GM23338 (cell line): ENCODE measurements at regions not wholly inside any gene's neighbourhood (a gene's known extent, or its start where the extent isn't known, plus 50 kb on each side); places are given as distances from the start of the nearest gene placed in this dataset.

Source experiments
- ATAC-seq: fragments of 200-7000 bp; cut with Tn5 transposase; 3 replicates; pipeline ENCODE4 v1.9.1; 2020
- DNase-seq: peaks from one replicate; pipeline ENCODE4 v3.0.0-alpha.2; 2015; ENCODE audit warnings: low spot score
- H2AFZ ChIP-seq: fragments of 200-600 bp; sonication (generic); 2 replicates; pipeline ENCODE4 v1.8.0; 2016; ENCODE audit warnings: antibody characterized with exemption, mild to moderate bottlenecking, moderate library complexity
- H3F3A ChIP-seq: fragments of 200-600 bp; sonication (generic); replicated peaks from 2 replicates; pipeline ENCODE4 v1.8.0; 2017; ENCODE audit warnings: antibody characterized with exemption, mixed run types, low read depth
- H3K27ac ChIP-seq: fragments of 200-600 bp; sonication (generic); 2 replicates; pipeline ENCODE4 v1.6.1; 2016; ENCODE audit warnings: low read depth
- H3K27me3 ChIP-seq: fragments of 200-600 bp; sonication (generic); 2 replicates; pipeline ENCODE4 v1.8.0; 2016; ENCODE audit warnings: mild to moderate bottlenecking, mixed run types, moderate library complexity; ENCODE audit not compliant: insufficient read depth
- H3K36me3 ChIP-seq: fragments of 200-600 bp; sonication (generic); 2 replicates; pipeline ENCODE4 v1.8.0; 2016; ENCODE audit warnings: mild to moderate bottlenecking; ENCODE audit not compliant: insufficient read depth
- H3K4me1 ChIP-seq: fragments of 200-600 bp; sonication (generic); 2 replicates; pipeline ENCODE4 v1.8.0; 2016; ENCODE audit warnings: mild to moderate bottlenecking, moderate library complexity; ENCODE audit not compliant: insufficient read depth
- H3K4me2 ChIP-seq: fragments of 200-600 bp; sonication (generic); 2 replicates; pipeline ENCODE4 v1.7.1; 2017; ENCODE audit warnings: mixed run types
- H3K4me3 ChIP-seq: fragments of 200-600 bp; sonication (generic); 2 replicates; pipeline ENCODE4 v1.6.1; 2016; ENCODE audit warnings: mixed run types
- H3K79me2 ChIP-seq: fragments of 200-600 bp; sonication (generic); replicated peaks from 2 replicates; pipeline ENCODE4 v1.8.0; 2017; ENCODE audit warnings: mild to moderate bottlenecking; ENCODE audit not compliant: insufficient read depth
- H3K9me2 ChIP-seq: fragments of 200-600 bp; sonication (generic); 2 replicates; pipeline ENCODE4 v1.8.0; 2017; ENCODE audit not compliant: insufficient read depth
- H4K20me1 ChIP-seq: fragments of 200-600 bp; sonication (generic); replicated peaks from 2 replicates; pipeline ENCODE4 v1.8.0; 2017; ENCODE audit warnings: mild to moderate bottlenecking; ENCODE audit not compliant: insufficient read depth
- H3K27ac Mint-ChIP-seq: 2 replicates; pipeline ENCODE4 v1.8.0; 2020; ENCODE audit warnings: inconsistent platforms, mild to moderate bottlenecking, moderate library complexity, mixed read lengths
- H3K27me3 Mint-ChIP-seq: 3 replicates; pipeline ENCODE4 v1.8.0; 2022; ENCODE audit warnings: low read depth, mild to moderate bottlenecking, moderate library complexity, mixed read lengths, inconsistent platforms; ENCODE audit not compliant: insufficient read depth, poor library complexity
- H3K36me3 Mint-ChIP-seq: 3 replicates; pipeline ENCODE4 v1.8.0; 2021; ENCODE audit warnings: low read depth, mild to moderate bottlenecking, inconsistent platforms, moderate library complexity, mixed read lengths
- H3K4me1 Mint-ChIP-seq: 3 replicates; pipeline ENCODE4 v1.8.0; 2020; ENCODE audit warnings: mild to moderate bottlenecking, inconsistent platforms, mixed read lengths
- H3K4me3 Mint-ChIP-seq: 3 replicates; pipeline ENCODE4 v1.8.0; 2021; ENCODE audit warnings: moderate library complexity, mild to moderate bottlenecking, inconsistent platforms, mixed read lengths
- H3K9me3 Mint-ChIP-seq: 3 replicates; pipeline ENCODE4 v1.8.0; 2020; ENCODE audit warnings: moderate library complexity, mild to moderate bottlenecking, inconsistent platforms, mixed read lengths
- CREB1 ChIP-seq: fragments of 250-450 bp; sonication (Bioruptor Pico); IDR thresholded peaks from 2 replicates; pipeline ENCODE4 v1.5.0; 2020; ENCODE audit warnings: low read depth, mild to moderate bottlenecking, moderate library complexity
- CTCF ChIP-seq, 2 experiments: fragments of 200-600 bp in 1 of 2; sonication (generic) in 1 of 2; conservative IDR thresholded peaks; 2 replicates each; pipeline versions ENCODE4 v1.5.1 to v1.6.1; 2016 to 2017; ENCODE audit warnings: antibody characterized with exemption in 2 of 2, low read depth in 2 of 2, mild to moderate bottlenecking in 2 of 2, moderate library complexity in 1 of 2
- EZH2 ChIP-seq: fragments of 200-600 bp; sonication (generic); IDR thresholded peaks from one replicate; pipeline ENCODE4 v1.8.0; 2017; ENCODE audit warnings: antibody characterized with exemption, mild to moderate bottlenecking, low read depth; ENCODE audit not compliant: unreplicated experiment
- EZH2phosphoT487 ChIP-seq: fragments of 200-600 bp; sonication (generic); IDR thresholded peaks from one replicate; pipeline ENCODE4 v1.8.1; 2018; ENCODE audit warnings: antibody characterized with exemption; ENCODE audit not compliant: unreplicated experiment
- JUNB ChIP-seq: IDR thresholded peaks from one replicate; pipeline ENCODE4 v1.6.1; 2016; ENCODE audit warnings: antibody characterized with exemption; ENCODE audit not compliant: unreplicated experiment
- NANOG ChIP-seq: IDR thresholded peaks from 2 replicates; pipeline ENCODE4 v1.6.1; 2016; ENCODE audit warnings: antibody characterized with exemption, borderline replicate concordance
- POLR2AphosphoS5 ChIP-seq: IDR thresholded peaks from 2 replicates; pipeline ENCODE4 v1.6.1; 2016; ENCODE audit warnings: antibody characterized with exemption, low read depth
- REST ChIP-seq: IDR thresholded peaks from one replicate; pipeline ENCODE4 v1.6.1; 2018; ENCODE audit warnings: antibody characterized with exemption; ENCODE audit not compliant: unreplicated experiment
- STAT1 ChIP-seq: IDR thresholded peaks from one replicate; pipeline ENCODE4 v1.6.1; 2016; ENCODE audit warnings: antibody characterized with exemption; ENCODE audit not compliant: unreplicated experiment
- ZNF114 ChIP-seq: fragments of 250-450 bp; sonication (Bioruptor Pico); IDR thresholded peaks from 2 replicates; pipeline ENCODE4 v1.5.0; 2020; ENCODE audit warnings: mild to moderate bottlenecking, moderate library complexity
- ZNF331 ChIP-seq: fragments of 250-450 bp; sonication (Bioruptor Pico); IDR thresholded peaks from 2 replicates; pipeline ENCODE4 v1.5.0; 2020; ENCODE audit warnings: low read depth, mild to moderate bottlenecking, moderate library complexity
- TF ChIP-seq, protein P1 (sequence below): IDR thresholded peaks from 2 replicates; pipeline ENCODE4 v1.6.1; 2016; ENCODE audit warnings: antibody characterized with exemption
- TF ChIP-seq, protein P2 (sequence below): fragments of 250-450 bp; sonication (Bioruptor Pico); IDR thresholded peaks from 2 replicates; pipeline ENCODE4 v1.5.0; 2020; ENCODE audit warnings: mild to moderate bottlenecking, moderate library complexity

GRCh38 chr4:108465886-108466500, 154.4 kb upstream of the RPL34 start:
- no peaks in the 10 kb centered on the region for H3K36me3 Mint-ChIP-seq
- H2AFZ ChIP-seq, result peak overlapping the region; percentile 12; the same call in 1 of the 2 replicates

More at GRCh38 chr4:108465886-108466500, 154.4 kb upstream of the RPL34 start:
- no peaks in the 10 kb centered on the region for H3K9me3 Mint-ChIP-seq
- no peaks in the 10 kb centered on the region for H3K79me2 ChIP-seq
- H3K27me3 ChIP-seq, result no peaks in the 10 kb centered on the region
- no peaks in the 10 kb centered on the region for H3K36me3 ChIP-seq
- H3K27ac Mint-ChIP-seq, result no peak overlapping the region
- no peak overlapping the region for H3K4me3 Mint-ChIP-seq
- H3K27ac ChIP-seq, result no peak overlapping the region
- ATAC-seq, result no peak
- no peaks in the 10 kb centered on the region; the same call in 1 of the 2 replicates for H3K9me2 ChIP-seq
- no peaks in the 10 kb centered on the region for H3K27me3 Mint-ChIP-seq
- H3K4me2 ChIP-seq, result no peak overlapping the region
- no peaks in the 10 kb centered on the region for H3F3A ChIP-seq
- TF ChIP-seq, protein P1, sequence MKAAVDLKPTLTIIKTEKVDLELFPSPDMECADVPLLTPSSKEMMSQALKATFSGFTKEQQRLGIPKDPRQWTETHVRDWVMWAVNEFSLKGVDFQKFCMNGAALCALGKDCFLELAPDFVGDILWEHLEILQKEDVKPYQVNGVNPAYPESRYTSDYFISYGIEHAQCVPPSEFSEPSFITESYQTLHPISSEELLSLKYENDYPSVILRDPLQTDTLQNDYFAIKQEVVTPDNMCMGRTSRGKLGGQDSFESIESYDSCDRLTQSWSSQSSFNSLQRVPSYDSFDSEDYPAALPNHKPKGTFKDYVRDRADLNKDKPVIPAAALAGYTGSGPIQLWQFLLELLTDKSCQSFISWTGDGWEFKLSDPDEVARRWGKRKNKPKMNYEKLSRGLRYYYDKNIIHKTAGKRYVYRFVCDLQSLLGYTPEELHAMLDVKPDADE, result no peak
- TF ChIP-seq STAT1, result no peak
- no peak for TF ChIP-seq REST
- no peak for TF ChIP-seq NANOG
- no peak for TF ChIP-seq EZH2phosphoT487
- no peak for TF ChIP-seq EZH2
- TF ChIP-seq CTCF (conservative IDR thresholded peaks at IDR 0.05; ENCODE audit: low read depth in 2 of 2), result no peak
- no peak for TF ChIP-seq CREB1 (CRISPR knock-in tag)
- TF ChIP-seq JUNB, result no peak
- TF ChIP-seq POLR2AphosphoS5, result no peak
- TF ChIP-seq, protein P2, sequence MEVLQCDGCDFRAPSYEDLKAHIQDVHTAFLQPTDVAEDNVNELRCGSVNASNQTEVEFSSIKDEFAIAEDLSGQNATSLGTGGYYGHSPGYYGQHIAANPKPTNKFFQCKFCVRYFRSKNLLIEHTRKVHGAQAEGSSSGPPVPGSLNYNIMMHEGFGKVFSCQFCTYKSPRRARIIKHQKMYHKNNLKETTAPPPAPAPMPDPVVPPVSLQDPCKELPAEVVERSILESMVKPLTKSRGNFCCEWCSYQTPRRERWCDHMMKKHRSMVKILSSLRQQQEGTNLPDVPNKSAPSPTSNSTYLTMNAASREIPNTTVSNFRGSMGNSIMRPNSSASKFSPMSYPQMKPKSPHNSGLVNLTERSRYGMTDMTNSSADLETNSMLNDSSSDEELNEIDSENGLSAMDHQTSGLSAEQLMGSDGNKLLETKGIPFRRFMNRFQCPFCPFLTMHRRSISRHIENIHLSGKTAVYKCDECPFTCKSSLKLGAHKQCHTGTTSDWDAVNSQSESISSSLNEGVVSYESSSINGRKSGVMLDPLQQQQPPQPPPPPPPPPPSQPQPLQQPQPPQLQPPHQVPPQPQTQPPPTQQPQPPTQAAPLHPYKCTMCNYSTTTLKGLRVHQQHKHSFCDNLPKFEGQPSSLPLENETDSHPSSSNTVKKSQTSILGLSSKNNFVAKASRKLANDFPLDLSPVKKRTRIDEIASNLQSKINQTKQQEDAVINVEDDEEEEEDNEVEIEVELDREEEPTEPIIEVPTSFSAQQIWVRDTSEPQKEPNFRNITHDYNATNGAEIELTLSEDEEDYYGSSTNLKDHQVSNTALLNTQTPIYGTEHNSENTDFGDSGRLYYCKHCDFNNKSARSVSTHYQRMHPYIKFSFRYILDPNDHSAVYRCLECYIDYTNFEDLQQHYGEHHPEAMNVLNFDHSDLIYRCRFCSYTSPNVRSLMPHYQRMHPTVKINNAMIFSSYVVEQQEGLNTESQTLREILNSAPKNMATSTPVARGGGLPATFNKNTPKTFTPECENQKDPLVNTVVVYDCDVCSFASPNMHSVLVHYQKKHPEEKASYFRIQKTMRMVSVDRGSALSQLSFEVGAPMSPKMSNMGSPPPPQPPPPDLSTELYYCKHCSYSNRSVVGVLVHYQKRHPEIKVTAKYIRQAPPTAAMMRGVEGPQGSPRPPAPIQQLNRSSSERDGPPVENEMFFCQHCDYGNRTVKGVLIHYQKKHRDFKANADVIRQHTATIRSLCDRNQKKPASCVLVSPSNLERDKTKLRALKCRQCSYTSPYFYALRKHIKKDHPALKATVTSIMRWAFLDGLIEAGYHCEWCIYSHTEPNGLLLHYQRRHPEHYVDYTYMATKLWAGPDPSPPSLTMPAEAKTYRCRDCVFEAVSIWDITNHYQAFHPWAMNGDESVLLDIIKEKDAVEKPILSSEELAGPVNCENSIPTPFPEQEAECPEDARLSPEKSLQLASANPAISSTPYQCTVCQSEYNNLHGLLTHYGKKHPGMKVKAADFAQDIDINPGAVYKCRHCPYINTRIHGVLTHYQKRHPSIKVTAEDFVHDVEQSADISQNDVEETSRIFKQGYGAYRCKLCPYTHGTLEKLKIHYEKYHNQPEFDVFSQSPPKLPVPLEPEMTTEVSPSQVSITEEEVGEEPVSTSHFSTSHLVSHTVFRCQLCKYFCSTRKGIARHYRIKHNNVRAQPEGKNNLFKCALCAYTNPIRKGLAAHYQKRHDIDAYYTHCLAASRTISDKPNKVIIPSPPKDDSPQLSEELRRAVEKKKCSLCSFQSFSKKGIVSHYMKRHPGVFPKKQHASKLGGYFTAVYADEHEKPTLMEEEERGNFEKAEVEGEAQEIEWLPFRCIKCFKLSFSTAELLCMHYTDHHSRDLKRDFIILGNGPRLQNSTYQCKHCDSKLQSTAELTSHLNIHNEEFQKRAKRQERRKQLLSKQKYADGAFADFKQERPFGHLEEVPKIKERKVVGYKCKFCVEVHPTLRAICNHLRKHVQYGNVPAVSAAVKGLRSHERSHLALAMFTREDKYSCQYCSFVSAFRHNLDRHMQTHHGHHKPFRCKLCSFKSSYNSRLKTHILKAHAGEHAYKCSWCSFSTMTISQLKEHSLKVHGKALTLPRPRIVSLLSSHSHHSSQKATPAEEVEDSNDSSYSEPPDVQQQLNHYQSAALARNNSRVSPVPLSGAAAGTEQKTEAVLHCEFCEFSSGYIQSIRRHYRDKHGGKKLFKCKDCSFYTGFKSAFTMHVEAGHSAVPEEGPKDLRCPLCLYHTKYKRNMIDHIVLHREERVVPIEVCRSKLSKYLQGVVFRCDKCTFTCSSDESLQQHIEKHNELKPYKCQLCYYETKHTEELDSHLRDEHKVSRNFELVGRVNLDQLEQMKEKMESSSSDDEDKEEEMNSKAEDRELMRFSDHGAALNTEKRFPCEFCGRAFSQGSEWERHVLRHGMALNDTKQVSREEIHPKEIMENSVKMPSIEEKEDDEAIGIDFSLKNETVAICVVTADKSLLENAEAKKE (CRISPR knock-in tag), result no peak
- no peak for TF ChIP-seq ZNF114
- no peak for TF ChIP-seq ZNF331 (CRISPR knock-in tag)
- DNase-seq, result no peak
- no peaks in the 10 kb centered on the region; the same call in 2 of the 3 replicates for H3K4me1 Mint-ChIP-seq
- no peaks in the 10 kb centered on the region for H3K4me1 ChIP-seq
- H3K4me3 ChIP-seq, result no peak overlapping the region
- no peaks in the 10 kb centered on the region for H4K20me1 ChIP-seq
